ENCODE measurements at regions not wholly inside any gene's neighbourhood (a gene's known extent, or its start where the extent isn't known, plus 50 kb on each side); places are given as distances from the start of the nearest gene placed in this dataset.
A peak's percentile ranks its signal among the peaks of the same experiment; 100 is the strongest.

GRCh38 chr15:37756407-37756806 lies 178.0 kb upstream of the TMCO5A start:
- H3K4me1 Mint-ChIP-seq, result no peaks in the 10 kb centered on the region
- H3K36me3 Mint-ChIP-seq, result no peaks in the 10 kb centered on the region
- no peak overlapping the region for H3K27ac Mint-ChIP-seq
- no peak for ATAC-seq (ENCODE audit: low read depth)
- H3K9me3 Mint-ChIP-seq, result no peaks in the 10 kb centered on the region
- peaks cover 1% of the 10 kb centered on the region for H3K27me3 Mint-ChIP-seq
- no peak for DNase-seq (ENCODE audit: low spot score in 2 of 2)
- no peak overlapping the region for H3K4me3 Mint-ChIP-seq

- no peaks in the 10 kb centered on the region for H3K9me3 Mint-ChIP-seq
- no peak overlapping the region for H3K27ac Mint-ChIP-seq
- H3K27me3 Mint-ChIP-seq, result no peaks in the 10 kb centered on the region
- ATAC-seq (ENCODE audit: low read depth) (no peak), DNase-seq (ENCODE audit: low spot score in 2 of 2) (no peak)
- no peaks in the 10 kb centered on the region for H3K36me3 Mint-ChIP-seq
- no peaks in the 10 kb centered on the region for H3K4me1 Mint-ChIP-seq
- H3K4me3 Mint-ChIP-seq, result no peak overlapping the region
Measured at GRCh38 chr15:37758412-37758811, 176.0 kb upstream of the TMCO5A start.

- H3K27ac Mint-ChIP-seq, result no peak overlapping the region
- no peak overlapping the region for H3K4me3 Mint-ChIP-seq
- DNase-seq (ENCODE audit: low spot score in 2 of 2), result no peak
- peaks cover 2% of the 10 kb centered on the region for H3K27me3 Mint-ChIP-seq
- no peaks in the 10 kb centered on the region for H3K9me3 Mint-ChIP-seq
- H3K4me1 Mint-ChIP-seq, result peaks cover 8% of the 10 kb centered on the region
- ATAC-seq (ENCODE audit: low read depth), result peak; percentile 63
- H3K36me3 Mint-ChIP-seq, result no peaks in the 10 kb centered on the region
Measured at GRCh38 chr15:37764733-37765191, 169.7 kb upstream of the TMCO5A start.

GRCh38 chr15:37765786-37766185 lies 168.7 kb upstream of the TMCO5A start:
- ATAC-seq (ENCODE audit: low read depth), result no peak
- Mint-ChIP-seq H3K4me3 (peak overlapping the region; percentile 44), H3K27me3 (peaks cover 2% of the 10 kb centered on the region), H3K27ac (no peak overlapping the region), H3K36me3 (no peaks in the 10 kb centered on the region), H3K9me3 (no peaks in the 10 kb centered on the region), H3K4me1 (peaks cover 8% of the 10 kb centered on the region)
- no peak for DNase-seq (ENCODE audit: low spot score in 2 of 2)

- H3K27ac Mint-ChIP-seq, result no peak overlapping the region
- peaks cover 3% of the 10 kb centered on the region for H3K27me3 Mint-ChIP-seq
- no peak for DNase-seq (ENCODE audit: low spot score in 2 of 2)
- H3K4me1 Mint-ChIP-seq, result peaks cover 8% of the 10 kb centered on the region
- H3K9me3 Mint-ChIP-seq, result no peaks in the 10 kb centered on the region
- no peak for ATAC-seq (ENCODE audit: low read depth)
- no peak overlapping the region for H3K4me3 Mint-ChIP-seq
- H3K36me3 Mint-ChIP-seq, result no peaks in the 10 kb centered on the region
Measured at GRCh38 chr15:37767841-37768455, 166.5 kb upstream of the TMCO5A start.

- no peaks in the 10 kb centered on the region for H3K36me3 Mint-ChIP-seq
- no peak for ATAC-seq (ENCODE audit: low read depth)
- peaks cover 3% of the 10 kb centered on the region for H3K27me3 Mint-ChIP-seq
- H3K9me3 Mint-ChIP-seq, result no peaks in the 10 kb centered on the region
- no peak overlapping the region for H3K27ac Mint-ChIP-seq
- H3K4me1 Mint-ChIP-seq, result no peaks in the 10 kb centered on the region
- H3K4me3 Mint-ChIP-seq, result no peak overlapping the region
- DNase-seq (ENCODE audit: low spot score in 2 of 2), result no peak
Measured at GRCh38 chr15:37771465-37771864, 163.0 kb upstream of the TMCO5A start.

- Mint-ChIP-seq H3K27me3 (peaks cover 1% of the 10 kb centered on the region), H3K4me3 (no peak overlapping the region), H3K27ac (no peak overlapping the region), H3K9me3 (no peaks in the 10 kb centered on the region), H3K4me1 (no peaks in the 10 kb centered on the region), H3K36me3 (no peaks in the 10 kb centered on the region)
- ATAC-seq (ENCODE audit: low read depth), result no peak
- no peak for DNase-seq (ENCODE audit: low spot score in 2 of 2)
Measured at GRCh38 chr15:37773111-37773860, 161.2 kb upstream of the TMCO5A start.

GRCh38 chr15:37774961-37775360 lies 159.5 kb upstream of the TMCO5A start:
- Mint-ChIP-seq H3K27ac (no peak overlapping the region), H3K36me3 (no peaks in the 10 kb centered on the region), H3K27me3 (peaks cover 1% of the 10 kb centered on the region), H3K4me3 (no peak overlapping the region), H3K9me3 (no peaks in the 10 kb centered on the region), H3K4me1 (no peaks in the 10 kb centered on the region)
- no peak for DNase-seq (ENCODE audit: low spot score in 2 of 2)
- no peak for ATAC-seq (ENCODE audit: low read depth)

GRCh38 chr15:37777006-37777405 lies 157.4 kb upstream of the TMCO5A start:
- Mint-ChIP-seq H3K36me3 (no peaks in the 10 kb centered on the region), H3K4me1 (no peaks in the 10 kb centered on the region), H3K27ac (no peak overlapping the region), H3K9me3 (no peaks in the 10 kb centered on the region), H3K27me3 (no peaks in the 10 kb centered on the region), H3K4me3 (no peak overlapping the region)
- ATAC-seq (ENCODE audit: low read depth) (no peak), DNase-seq (ENCODE audit: low spot score in 2 of 2) (no peak)

- H3K4me1 Mint-ChIP-seq, result no peaks in the 10 kb centered on the region
Measured at GRCh38 chr15:37783290-37783689, 151.2 kb upstream of the TMCO5A start.

GRCh38 chr15:37788330-37788729 lies 146.1 kb upstream of the TMCO5A start:
- H3K9me3 Mint-ChIP-seq, result no peaks in the 10 kb centered on the region
- no peaks in the 10 kb centered on the region for H3K27me3 Mint-ChIP-seq
- no peak overlapping the region for H3K4me3 Mint-ChIP-seq
- H3K27ac Mint-ChIP-seq, result no peak overlapping the region
- H3K36me3 Mint-ChIP-seq, result no peaks in the 10 kb centered on the region
- ATAC-seq (ENCODE audit: low read depth), result no peak
- H3K4me1 Mint-ChIP-seq, result no peaks in the 10 kb centered on the region
- DNase-seq (ENCODE audit: low spot score in 2 of 2), result no peak

More at GRCh38 chr15:37783290-37783689, 151.2 kb upstream of the TMCO5A start:
- Mint-ChIP-seq H3K4me3 (no peak overlapping the region), H3K36me3 (no peaks in the 10 kb centered on the region), H3K27ac (no peak overlapping the region), H3K9me3 (no peaks in the 10 kb centered on the region), H3K27me3 (no peaks in the 10 kb centered on the region)
- no peak for ATAC-seq (ENCODE audit: low read depth)
- no peak for DNase-seq (ENCODE audit: low spot score in 2 of 2)

GRCh38 chr15:37788767-37789396 lies 145.6 kb upstream of the TMCO5A start:
- H3K27me3 Mint-ChIP-seq, result no peaks in the 10 kb centered on the region
- no peaks in the 10 kb centered on the region for H3K36me3 Mint-ChIP-seq
- H3K4me1 Mint-ChIP-seq, result no peaks in the 10 kb centered on the region
- DNase-seq (ENCODE audit: low spot score in 2 of 2), result no peak
- no peak for ATAC-seq (ENCODE audit: low read depth)
- H3K9me3 Mint-ChIP-seq, result no peaks in the 10 kb centered on the region
- no peak overlapping the region for H3K27ac Mint-ChIP-seq
- no peak overlapping the region for H3K4me3 Mint-ChIP-seq

- DNase-seq (ENCODE audit: low spot score in 2 of 2) (no peak), ATAC-seq (ENCODE audit: low read depth) (no peak)
- Mint-ChIP-seq H3K9me3 (no peaks in the 10 kb centered on the region), H3K4me3 (no peak overlapping the region), H3K27ac (no peak overlapping the region), H3K27me3 (no peaks in the 10 kb centered on the region), H3K4me1 (no peaks in the 10 kb centered on the region), H3K36me3 (no peaks in the 10 kb centered on the region)
Measured at GRCh38 chr15:37789397-37789786, 145.0 kb upstream of the TMCO5A start.

GRCh38 chr15:37789881-37790280 lies 144.6 kb upstream of the TMCO5A start:
- DNase-seq (ENCODE audit: low spot score in 2 of 2), result no peak

More at GRCh38 chr15:37789881-37790280, 144.6 kb upstream of the TMCO5A start:
- Mint-ChIP-seq H3K36me3 (no peaks in the 10 kb centered on the region), H3K4me3 (no peak overlapping the region), H3K27me3 (no peaks in the 10 kb centered on the region), H3K27ac (no peak overlapping the region), H3K4me1 (no peaks in the 10 kb centered on the region), H3K9me3 (no peaks in the 10 kb centered on the region)
- no peak for ATAC-seq (ENCODE audit: low read depth)
